SK-N-SH (cell line): ENCODE measurements at regions not wholly inside any gene's neighbourhood (a gene's known extent, or its start where the extent isn't known, plus 50 kb on each side); places are given as distances from the start of the nearest gene placed in this dataset.

Experiments used
- CTCF ChIA-PET: fragments of 300-600, 350-600 bp; formaldehyde crosslinking; extraction: SDS; loops from one replicate; lab custom pipeline; 2021; lab: Yijun Ruan, JAX
- POLR2A ChIA-PET: fragments of 350-600 bp; sonication (Branson Sonifier 250); formaldehyde crosslinking; extraction: SDS; loops from one replicate; lab custom pipeline; 2020; ENCODE audit warnings: antibody characterized with exemption, inconsistent platforms; lab: Yijun Ruan, JAX
- DNase-seq: peaks from one replicate; pipeline ENCODE4 v3.0.0; 2012
- H2AFZ ChIP-seq: fragments of 200-600 bp; sonication (generic); 2 replicates; pipeline ENCODE4 v1.8.1; 2016; ENCODE audit warnings: antibody characterized with exemption, mild to moderate bottlenecking, low read depth
- H3F3A ChIP-seq: fragments of 200-600 bp; sonication (generic); replicated peaks from 2 replicates; pipeline ENCODE3; 2016; ENCODE audit warnings: antibody characterized with exemption, mild to moderate bottlenecking; ENCODE audit not compliant: insufficient read depth
- H3K27ac ChIP-seq, 2 experiments: fragments of 200-500 bp in 1 of 2; fragments of 200-600 bp in 1 of 2; sonication (Bioruptor generic) in 1 of 2; sonication (generic), shearing (Covaris generic) in 1 of 2; 2 replicates each; pipeline versions ENCODE4 v1.5.1 to v1.6.1; 2014 to 2016; ENCODE audit warnings: low read depth in 2 of 2, inconsistent platforms in 1 of 2, low read length in 1 of 2, mild to moderate bottlenecking in 1 of 2, mixed read lengths in 1 of 2
- H3K27me3 ChIP-seq: fragments of 200-600 bp; sonication (generic), shearing (Covaris generic); 2 replicates; pipeline ENCODE4 v1.6.1; 2016; ENCODE audit warnings: mixed run types; ENCODE audit not compliant: insufficient read depth
- H3K36me3 ChIP-seq, 2 experiments: fragments of 200-500 bp in 1 of 2; fragments of 200-600 bp in 1 of 2; sonication (Bioruptor generic) in 1 of 2; sonication (generic) in 1 of 2; replicated peaks in 1 of 2; 2 replicates each; pipeline versions ENCODE3 to v1.5.1; 2014 to 2016; ENCODE audit warnings: low read length in 1 of 2, mild to moderate bottlenecking in 1 of 2; ENCODE audit not compliant: insufficient read depth in 2 of 2, control insufficient read depth in 1 of 2
- H3K4me1 ChIP-seq, 2 experiments: fragments of 200-500 bp in 1 of 2; fragments of 200-600 bp in 1 of 2; sonication (Bioruptor generic) in 1 of 2; sonication (generic), shearing (Covaris generic) in 1 of 2; 2 replicates each; pipeline versions ENCODE4 v1.5.1 to v1.6.1; 2014 to 2016; ENCODE audit warnings: low read depth in 1 of 2, low read length in 1 of 2, mixed run types in 1 of 2; ENCODE audit not compliant: insufficient read depth in 2 of 2, control insufficient read depth in 1 of 2
- H3K4me2 ChIP-seq: fragments of 200-600 bp; sonication (generic), shearing (Covaris generic); 2 replicates; pipeline ENCODE4 v1.6.1; 2017; ENCODE audit warnings: mixed run types
- H3K4me3 ChIP-seq, 2 experiments: fragments of 200-500 bp in 1 of 2; fragments of 200-600 bp in 1 of 2; sonication (Bioruptor generic) in 1 of 2; sonication (generic), shearing (Covaris generic) in 1 of 2; 2 replicates each; pipeline versions ENCODE4 v1.5.1 to v1.8.1; 2014 to 2016; ENCODE audit warnings: low read depth in 2 of 2, inconsistent platforms in 1 of 2, low read length in 1 of 2, mild to moderate bottlenecking in 1 of 2, mixed read lengths in 1 of 2, moderate library complexity in 1 of 2
- H3K79me2 ChIP-seq: fragments of 200-600 bp; sonication (generic); 2 replicates; pipeline ENCODE4 v1.8.1; 2017; ENCODE audit warnings: mild to moderate bottlenecking; ENCODE audit not compliant: insufficient read depth
- H3K9ac ChIP-seq: fragments of 200-600 bp; sonication (generic); 2 replicates; pipeline ENCODE4 v1.6.1; 2017; ENCODE audit warnings: mixed run types
- H3K9me2 ChIP-seq: fragments of 200-600 bp; sonication (generic); 2 replicates; pipeline ENCODE4 v1.6.1; 2017; ENCODE audit warnings: mixed run types
- H3K9me3 ChIP-seq: fragments of 200-600 bp; sonication (generic); 2 replicates; pipeline ENCODE4 v1.6.1; 2017; ENCODE audit warnings: mixed run types, mild to moderate bottlenecking, moderate library complexity
- H4K20me1 ChIP-seq: fragments of 200-600 bp; sonication (generic); 2 replicates; pipeline ENCODE4 v1.6.1; 2017; ENCODE audit warnings: mild to moderate bottlenecking, mixed run types; ENCODE audit not compliant: insufficient read depth
- ELF1 ChIP-seq: IDR thresholded peaks from 2 replicates; pipeline ENCODE4 v1.4.0; 2012
- EZH2phosphoT487 ChIP-seq: fragments of 200-600 bp; sonication (generic); IDR thresholded peaks from 2 replicates; pipeline ENCODE4 v1.6.1; 2017; ENCODE audit warnings: low read depth, mixed run types, mild to moderate bottlenecking, antibody characterized with exemption, moderate library complexity, borderline replicate concordance
- FOSL2 ChIP-seq: IDR thresholded peaks from 2 replicates; pipeline ENCODE4 v1.4.0; 2012; ENCODE audit warnings: low read depth, mild to moderate bottlenecking, moderate library complexity, borderline replicate concordance
- FOXM1 ChIP-seq: IDR thresholded peaks from 2 replicates; pipeline ENCODE4 v1.4.0; 2012; ENCODE audit warnings: low read depth, mild to moderate bottlenecking
- MXI1 ChIP-seq: IDR thresholded peaks from 2 replicates; pipeline ENCODE4 v1.6.1; 2012; ENCODE audit warnings: mild to moderate bottlenecking, low read depth, low read length, improper control_type of control experiment
- NFIC ChIP-seq: IDR thresholded peaks from 2 replicates; pipeline ENCODE4 v1.4.0; 2012; ENCODE audit warnings: borderline replicate concordance
- RAD21 ChIP-seq: IDR thresholded peaks from 2 replicates; pipeline ENCODE4 v1.6.1; 2012; ENCODE audit warnings: mild to moderate bottlenecking, low read length
- RCOR1 ChIP-seq: fragments of 150-350 bp; IDR thresholded peaks from 2 replicates; pipeline ENCODE4 v1.6.1; 2017; ENCODE audit warnings: antibody characterized with exemption, low read length
- RFX5 ChIP-seq: IDR thresholded peaks from 2 replicates; pipeline ENCODE4 v1.6.1; 2012; ENCODE audit warnings: mild to moderate bottlenecking, improper control_type of control experiment, low read length
- SIN3A ChIP-seq: IDR thresholded peaks from 2 replicates; pipeline ENCODE4 v1.6.1; 2012; ENCODE audit warnings: low read depth, mild to moderate bottlenecking, low read length, moderate library complexity, borderline replicate concordance
- SMC3 ChIP-seq: IDR thresholded peaks from 2 replicates; pipeline ENCODE4 v1.6.1; 2012; ENCODE audit warnings: low read depth, low read length, improper control_type of control experiment
- TAF1 ChIP-seq: IDR thresholded peaks from 2 replicates; pipeline ENCODE4 v1.6.1; 2012; ENCODE audit warnings: low read depth, mild to moderate bottlenecking, low read length, moderate library complexity, borderline replicate concordance
- TEAD4 ChIP-seq: IDR thresholded peaks from 2 replicates; pipeline ENCODE4 v1.4.0; 2012; ENCODE audit warnings: mild to moderate bottlenecking, borderline replicate concordance; ENCODE audit not compliant: insufficient read depth
- YY1 ChIP-seq: IDR thresholded peaks from 2 replicates; pipeline ENCODE4 v1.4.0; 2012; ENCODE audit warnings: low read depth, mild to moderate bottlenecking
- WGBS: methylation state at CpG from one replicate; pipeline ENCODE4 v1.1.6; 2017; ENCODE audit warnings: low lambda C conversion rate; 5-methylcytosine and 5-hydroxymethylcytosine counted together
- TF ChIP-seq, protein P1 (sequence below): IDR thresholded peaks from 2 replicates; pipeline ENCODE4; 2012
- TF ChIP-seq, protein P2 (sequence below): IDR thresholded peaks from 2 replicates; pipeline ENCODE4 v1.4.0; 2012; ENCODE audit warnings: low read depth, borderline replicate concordance

DNA sequence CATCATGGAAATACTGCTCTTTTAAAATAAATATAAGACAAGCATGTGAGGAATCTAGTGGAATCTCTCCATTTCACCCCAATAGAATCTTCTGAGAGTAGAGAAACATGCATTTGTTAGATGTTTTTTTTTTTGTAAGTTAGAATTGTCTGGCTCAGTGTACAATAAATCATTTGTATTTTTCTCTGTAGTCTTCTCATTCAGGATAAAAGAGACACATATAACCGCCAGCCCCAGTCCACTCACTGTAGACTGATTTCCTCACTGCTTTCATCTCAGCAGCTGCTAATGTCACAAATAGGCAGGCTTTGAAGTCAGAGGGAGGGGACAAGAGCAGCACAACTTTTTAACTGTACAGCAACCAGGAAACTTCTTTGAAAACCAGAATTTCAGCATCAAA is 140.2 kb upstream of the RBMS3 start:
- TF ChIP-seq, protein P1, sequence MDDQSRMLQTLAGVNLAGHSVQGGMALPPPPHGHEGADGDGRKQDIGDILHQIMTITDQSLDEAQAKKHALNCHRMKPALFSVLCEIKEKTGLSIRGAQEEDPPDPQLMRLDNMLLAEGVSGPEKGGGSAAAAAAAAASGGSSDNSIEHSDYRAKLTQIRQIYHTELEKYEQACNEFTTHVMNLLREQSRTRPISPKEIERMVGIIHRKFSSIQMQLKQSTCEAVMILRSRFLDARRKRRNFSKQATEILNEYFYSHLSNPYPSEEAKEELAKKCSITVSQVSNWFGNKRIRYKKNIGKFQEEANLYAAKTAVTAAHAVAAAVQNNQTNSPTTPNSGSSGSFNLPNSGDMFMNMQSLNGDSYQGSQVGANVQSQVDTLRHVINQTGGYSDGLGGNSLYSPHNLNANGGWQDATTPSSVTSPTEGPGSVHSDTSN: no peak
- TF ChIP-seq TEAD4 (no peak), ELF1 (no peak), RFX5 (no peak), FOSL2 (no peak), RCOR1 (no peak), YY1 (no peak), SIN3A (no peak), TAF1 (no peak), SMC3 (no peak), MXI1 (no peak), FOXM1 (no peak), RAD21 (no peak), NFIC (no peak), EZH2phosphoT487 (no peak)
- TF ChIP-seq, protein P2, sequence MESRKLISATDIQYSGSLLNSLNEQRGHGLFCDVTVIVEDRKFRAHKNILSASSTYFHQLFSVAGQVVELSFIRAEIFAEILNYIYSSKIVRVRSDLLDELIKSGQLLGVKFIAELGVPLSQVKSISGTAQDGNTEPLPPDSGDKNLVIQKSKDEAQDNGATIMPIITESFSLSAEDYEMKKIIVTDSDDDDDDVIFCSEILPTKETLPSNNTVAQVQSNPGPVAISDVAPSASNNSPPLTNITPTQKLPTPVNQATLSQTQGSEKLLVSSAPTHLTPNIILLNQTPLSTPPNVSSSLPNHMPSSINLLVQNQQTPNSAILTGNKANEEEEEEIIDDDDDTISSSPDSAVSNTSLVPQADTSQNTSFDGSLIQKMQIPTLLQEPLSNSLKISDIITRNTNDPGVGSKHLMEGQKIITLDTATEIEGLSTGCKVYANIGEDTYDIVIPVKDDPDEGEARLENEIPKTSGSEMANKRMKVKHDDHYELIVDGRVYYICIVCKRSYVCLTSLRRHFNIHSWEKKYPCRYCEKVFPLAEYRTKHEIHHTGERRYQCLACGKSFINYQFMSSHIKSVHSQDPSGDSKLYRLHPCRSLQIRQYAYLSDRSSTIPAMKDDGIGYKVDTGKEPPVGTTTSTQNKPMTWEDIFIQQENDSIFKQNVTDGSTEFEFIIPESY: no peak
- Histone ChIP-seq H3K27ac (no peak overlapping the region; a peak in 1 of 4 replicates), H4K20me1 (no peaks in the 10 kb centered on the region), H3K9ac (no peak overlapping the region), H3K4me2 (peak overlapping the region; percentile 6; the same call in 1 of the 2 replicates), H3K9me2 (no peaks in the 10 kb centered on the region), H3K36me3 (no peaks in the 10 kb centered on the region), H3K9me3 (no peaks in the 10 kb centered on the region), H3K4me3 (no peak overlapping the region), H3K4me1 (peaks cover 23 to 24% of the 10 kb centered on the region in 2 experiments), H2AFZ (peak overlapping the region; percentile 27; the same call in 1 of the 2 replicates), H3K79me2 (no peaks in the 10 kb centered on the region), H3K27me3 (no peaks in the 10 kb centered on the region), H3F3A (no peaks in the 10 kb centered on the region)
- WGBS: 92% methylated on average over 1 of the region's 1 CpG
- no peak for DNase-seq
- CTCF ChIA-PET: interaction anchor here (1.2 kb wide), 1 partner anchor 224 kb away, joined by 4 read pairs; no protein-coding TSS in a partner anchor
- POLR2A ChIA-PET: no interaction called here
